ENCODE measurements at regions not wholly inside any gene's neighbourhood (a gene's known extent, or its start where the extent isn't known, plus 50 kb on each side); places are given as distances from the start of the nearest gene placed in this dataset.

DNA sequence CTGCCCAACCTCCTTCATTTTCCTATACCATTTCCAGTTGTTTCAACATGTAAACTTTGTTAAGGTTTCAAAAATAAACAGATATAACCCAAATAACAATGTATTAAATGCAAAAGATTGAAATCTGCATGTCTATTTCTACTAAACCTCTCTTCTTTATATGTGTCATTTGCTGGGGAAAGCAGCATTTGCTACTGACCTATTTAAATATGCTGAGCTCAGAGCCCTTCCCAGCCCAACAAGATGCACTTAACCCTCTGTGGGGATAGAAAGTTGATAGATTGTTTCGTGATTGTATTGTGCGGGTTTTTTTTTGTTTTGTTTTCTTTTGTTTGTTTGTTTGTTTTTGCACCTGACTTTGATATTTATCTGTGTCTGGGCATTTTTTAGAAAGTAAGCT is 139.5 kb downstream of the UCHL1 start:
- TF ChIP-seq, protein P1, sequence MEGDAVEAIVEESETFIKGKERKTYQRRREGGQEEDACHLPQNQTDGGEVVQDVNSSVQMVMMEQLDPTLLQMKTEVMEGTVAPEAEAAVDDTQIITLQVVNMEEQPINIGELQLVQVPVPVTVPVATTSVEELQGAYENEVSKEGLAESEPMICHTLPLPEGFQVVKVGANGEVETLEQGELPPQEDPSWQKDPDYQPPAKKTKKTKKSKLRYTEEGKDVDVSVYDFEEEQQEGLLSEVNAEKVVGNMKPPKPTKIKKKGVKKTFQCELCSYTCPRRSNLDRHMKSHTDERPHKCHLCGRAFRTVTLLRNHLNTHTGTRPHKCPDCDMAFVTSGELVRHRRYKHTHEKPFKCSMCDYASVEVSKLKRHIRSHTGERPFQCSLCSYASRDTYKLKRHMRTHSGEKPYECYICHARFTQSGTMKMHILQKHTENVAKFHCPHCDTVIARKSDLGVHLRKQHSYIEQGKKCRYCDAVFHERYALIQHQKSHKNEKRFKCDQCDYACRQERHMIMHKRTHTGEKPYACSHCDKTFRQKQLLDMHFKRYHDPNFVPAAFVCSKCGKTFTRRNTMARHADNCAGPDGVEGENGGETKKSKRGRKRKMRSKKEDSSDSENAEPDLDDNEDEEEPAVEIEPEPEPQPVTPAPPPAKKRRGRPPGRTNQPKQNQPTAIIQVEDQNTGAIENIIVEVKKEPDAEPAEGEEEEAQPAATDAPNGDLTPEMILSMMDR (conservative IDR thresholded peaks at IDR 0.05; ENCODE audit: low read depth, low read length) = no peak
- DNase-seq (ENCODE audit: low read depth) = no peak
- H3K4me3 ChIP-seq (ENCODE audit: low read depth, low read length) = no peak overlapping the region

DNA sequence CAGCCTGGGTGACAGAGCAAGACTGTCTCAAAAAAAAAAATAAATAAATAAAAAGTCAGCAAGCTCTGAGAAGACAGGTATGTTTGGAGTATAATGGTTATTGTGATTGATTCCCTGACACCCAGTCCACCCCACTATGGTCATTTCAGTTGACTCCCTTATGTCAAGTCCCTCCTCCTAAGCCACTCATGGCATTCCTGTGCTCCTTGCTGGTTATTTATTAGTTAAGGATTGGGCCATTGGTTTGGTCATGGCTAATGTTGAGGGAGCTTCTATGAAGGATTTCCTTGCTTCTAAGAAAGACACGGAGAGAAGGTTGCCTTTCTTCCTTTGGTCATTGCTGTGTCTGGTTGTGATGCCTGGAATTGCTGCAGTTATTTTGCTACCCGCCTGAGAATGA is 140.1 kb downstream of the UCHL1 start:
- TF ChIP-seq, protein P1 (conservative IDR thresholded peaks at IDR 0.05; ENCODE audit: low read depth, low read length) = no peak
- H3K4me3 ChIP-seq (ENCODE audit: low read depth, low read length) = no peak overlapping the region
- no peak for DNase-seq (ENCODE audit: low read depth)

DNA sequence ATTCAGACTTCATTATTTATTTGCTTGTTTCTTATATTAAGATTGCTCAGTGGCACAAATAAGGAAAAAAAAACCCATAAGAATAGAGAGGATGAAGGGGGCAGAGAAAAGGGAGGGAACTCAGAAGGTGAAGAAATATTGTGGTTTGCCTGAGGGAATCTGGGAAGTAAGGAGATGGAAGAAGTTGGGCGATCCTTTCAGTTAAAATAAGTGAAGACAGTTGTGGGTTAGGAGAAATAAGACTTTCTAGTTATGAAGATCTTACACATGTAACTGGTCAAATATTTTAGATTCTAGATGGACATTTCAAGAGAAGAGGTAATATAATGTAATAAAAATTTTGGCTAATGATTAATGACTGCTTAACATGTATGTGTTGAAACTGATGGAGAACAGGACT is 138.7 kb upstream of the LIMCH1 start:
- TF ChIP-seq, protein P1 (conservative IDR thresholded peaks at IDR 0.05; ENCODE audit: low read depth, low read length) = no peak
- DNase-seq (ENCODE audit: low read depth) = no peak
- H3K4me3 ChIP-seq (ENCODE audit: low read depth, low read length) = no peak overlapping the region

DNA sequence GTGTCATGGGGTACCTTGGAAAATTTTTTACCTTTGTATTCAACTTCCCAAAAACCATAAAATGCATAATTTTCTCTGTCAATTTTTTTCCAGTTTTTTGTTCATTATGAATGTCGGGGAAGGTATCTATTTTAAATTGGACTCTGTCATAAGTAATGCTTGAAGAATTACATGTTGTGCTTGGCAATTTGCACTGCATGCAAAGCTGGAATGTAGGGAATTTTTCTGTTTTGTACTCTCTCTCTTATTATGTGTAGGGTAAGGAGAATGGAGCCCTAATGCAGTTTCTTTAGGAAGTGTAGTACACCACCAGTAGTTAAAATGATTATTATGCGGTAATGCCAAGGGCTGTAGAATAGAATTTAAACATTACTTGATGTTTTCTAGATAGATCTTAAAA is 137.7 kb upstream of the LIMCH1 start:
- DNase-seq (ENCODE audit: low read depth) = peak; percentile 13
- TF ChIP-seq, protein P1 (conservative IDR thresholded peaks at IDR 0.05; ENCODE audit: low read depth, low read length) = no peak
- no peak overlapping the region for H3K4me3 ChIP-seq (ENCODE audit: low read depth, low read length)

DNA sequence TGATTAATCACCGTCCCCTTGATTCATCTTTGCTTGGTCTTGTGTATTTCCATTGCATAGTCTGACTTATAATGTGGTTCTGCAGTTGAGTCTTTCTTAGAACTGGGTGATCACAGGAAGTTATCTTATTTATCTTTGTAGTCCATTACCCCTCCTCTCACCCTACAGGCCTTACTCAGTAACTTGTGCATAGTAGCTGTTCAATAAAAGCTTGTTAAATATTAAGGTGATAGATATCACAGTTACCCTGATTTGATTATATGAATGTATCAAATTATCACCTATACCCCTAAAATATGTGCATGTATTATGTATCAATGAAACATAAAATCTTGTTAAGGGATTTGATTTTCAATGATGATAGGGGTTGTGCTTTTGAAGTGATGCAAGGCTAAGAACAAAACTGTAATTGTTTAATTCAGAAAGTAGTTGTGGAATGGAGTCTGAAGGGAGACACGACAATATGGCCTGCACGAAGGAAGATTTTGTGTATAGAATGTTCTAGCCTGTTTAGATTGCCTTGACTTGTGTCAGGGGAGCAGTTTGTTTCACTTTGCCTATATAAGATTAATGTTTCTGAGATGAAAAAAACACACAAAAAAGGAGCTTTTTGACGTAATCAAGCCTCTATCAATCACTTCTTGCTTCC is 132.4 kb upstream of the LIMCH1 start:
- H3K4me3 ChIP-seq (ENCODE audit: low read depth, low read length) = no peak overlapping the region
- TF ChIP-seq, protein P1 (conservative IDR thresholded peaks at IDR 0.05; ENCODE audit: low read depth, low read length) = no peak
- DNase-seq (ENCODE audit: low read depth) = no peak

DNA sequence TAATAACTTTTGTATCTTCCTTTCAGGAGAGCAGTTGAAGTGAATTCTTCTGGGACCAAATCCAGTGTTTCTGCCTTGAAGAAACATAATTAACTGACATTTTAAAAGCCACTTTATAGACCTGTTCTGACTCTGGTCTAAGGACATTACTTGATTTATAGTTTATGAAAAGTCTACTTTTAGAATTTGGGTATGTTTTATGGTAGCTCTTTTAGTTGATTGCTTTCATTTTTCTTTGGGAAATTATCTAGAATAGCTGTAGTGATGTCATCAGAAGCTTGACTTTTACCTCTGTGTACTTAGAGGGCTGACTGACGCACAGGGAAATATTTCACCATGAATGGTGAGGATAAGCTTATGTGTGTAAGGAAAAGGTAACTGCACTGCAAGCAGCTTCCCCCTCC is 131.8 kb upstream of the LIMCH1 start:
- H3K4me3 ChIP-seq (ENCODE audit: low read depth, low read length) = no peak overlapping the region
- no peak for DNase-seq (ENCODE audit: low read depth)
- TF ChIP-seq, protein P1 (conservative IDR thresholded peaks at IDR 0.05; ENCODE audit: low read depth, low read length) = no peak

DNA sequence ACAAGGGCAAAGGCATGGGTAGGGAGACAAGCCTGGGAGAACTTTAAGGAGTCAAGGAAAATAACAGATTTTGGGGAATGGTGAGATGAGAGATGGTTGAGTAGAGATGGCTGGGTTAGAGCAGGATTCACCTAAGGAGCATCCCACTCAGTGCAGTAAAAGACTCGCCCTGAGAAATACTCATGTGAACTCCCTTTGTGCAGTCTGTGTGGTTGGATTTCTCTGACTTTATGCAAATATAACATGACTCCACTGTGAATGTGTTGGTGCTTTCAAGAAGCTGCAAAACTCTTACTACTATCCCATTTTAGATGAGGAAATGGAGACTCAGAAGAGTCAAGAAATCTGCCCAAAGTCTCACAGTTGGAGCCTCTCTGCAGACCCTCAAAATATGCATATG is 129.8 kb upstream of the LIMCH1 start:
- DNase-seq (ENCODE audit: low read depth) = no peak
- no peak overlapping the region for H3K4me3 ChIP-seq (ENCODE audit: low read depth, low read length)
- TF ChIP-seq, protein P1 (conservative IDR thresholded peaks at IDR 0.05; ENCODE audit: low read depth, low read length) = no peak
